ENCODE measurements at regions not wholly inside any gene's neighbourhood (a gene's known extent, or its start where the extent isn't known, plus 50 kb on each side); places are given as distances from the start of the nearest gene placed in this dataset.

GRCh38 chr4:11608992-11609391, 180.3 kb upstream of the HS3ST1 start:
- DNase-seq = no peak

DNA sequence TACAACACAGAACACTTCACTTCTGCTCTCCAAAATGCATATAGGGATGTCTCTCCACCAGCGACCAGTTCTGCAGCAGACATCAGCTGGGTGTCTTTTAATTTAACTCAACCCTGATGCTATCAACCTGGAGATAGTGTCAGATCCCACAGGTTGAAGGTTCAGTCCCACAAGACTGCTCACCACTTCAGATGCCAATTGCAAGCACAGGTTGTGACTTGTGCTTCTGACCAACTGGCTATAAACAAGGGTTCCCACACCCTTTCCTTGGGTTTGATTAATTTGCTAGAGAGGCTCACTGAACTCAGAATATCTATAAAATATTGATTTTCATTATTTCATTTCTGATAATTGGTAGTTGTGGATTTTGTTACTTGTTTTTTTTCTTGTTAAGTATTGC, 177.4 kb upstream of the HS3ST1 start:
- no peak for DNase-seq

DNA sequence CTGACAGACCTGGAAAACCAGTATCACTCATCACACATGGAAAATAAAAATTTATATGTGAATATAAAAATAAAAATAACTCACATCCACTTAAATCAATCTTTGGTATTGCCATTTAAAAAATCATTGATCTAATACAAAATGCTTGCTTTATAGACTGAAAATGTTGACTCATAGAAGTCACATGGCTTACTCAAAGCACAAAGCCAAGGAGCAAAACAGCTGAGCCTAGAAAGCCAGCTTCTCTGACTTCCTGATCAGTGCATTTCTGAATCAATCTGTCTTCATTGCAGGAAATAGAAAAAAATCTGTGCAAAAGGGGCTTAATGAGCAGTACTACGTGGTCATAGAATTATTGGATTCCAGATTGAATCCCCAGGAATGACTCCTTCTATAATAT, 176.9 kb upstream of the HS3ST1 start:
- no peak for DNase-seq

GRCh38 chr4:11604821-11605220, 176.1 kb upstream of the HS3ST1 start:
- no peak for DNase-seq

DNA sequence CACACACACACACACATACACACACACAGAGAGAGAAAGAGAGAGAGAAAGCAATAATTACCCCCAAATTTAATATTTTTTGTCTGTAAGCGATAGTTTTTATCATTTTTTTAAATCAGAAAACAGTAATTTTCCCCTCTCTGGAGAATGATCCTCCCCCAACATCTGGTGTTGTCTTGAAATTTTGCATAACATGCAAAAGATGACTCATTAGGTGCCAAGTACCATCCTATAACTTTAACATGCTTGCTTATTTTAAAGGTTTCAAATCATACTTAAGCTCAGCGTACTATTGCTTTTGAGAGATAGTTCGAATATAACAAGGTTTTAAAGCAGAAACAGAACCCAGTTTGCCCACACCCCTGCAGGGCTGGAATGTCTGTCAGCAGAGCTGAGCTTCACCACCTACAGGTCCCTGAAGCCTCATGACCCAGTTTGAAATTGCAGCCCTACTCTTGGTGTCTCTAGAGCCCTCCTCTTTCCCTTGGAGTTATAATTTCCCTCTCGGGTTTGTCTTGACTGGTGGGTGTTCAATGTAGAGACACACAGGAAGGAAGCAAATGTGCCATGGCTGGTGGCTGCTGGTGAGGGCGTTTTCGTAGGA, 175.0 kb upstream of the HS3ST1 start:
- no peak for DNase-seq

- no peak for DNase-seq
Measured at GRCh38 chr4:11602606-11603340, 174.1 kb upstream of the HS3ST1 start.

- no peak for DNase-seq
Measured at GRCh38 chr4:11599064-11599463, 170.4 kb upstream of the HS3ST1 start.

- DNase-seq = no peak
Measured at GRCh38 chr4:11598591-11598990, 169.9 kb upstream of the HS3ST1 start.

DNA sequence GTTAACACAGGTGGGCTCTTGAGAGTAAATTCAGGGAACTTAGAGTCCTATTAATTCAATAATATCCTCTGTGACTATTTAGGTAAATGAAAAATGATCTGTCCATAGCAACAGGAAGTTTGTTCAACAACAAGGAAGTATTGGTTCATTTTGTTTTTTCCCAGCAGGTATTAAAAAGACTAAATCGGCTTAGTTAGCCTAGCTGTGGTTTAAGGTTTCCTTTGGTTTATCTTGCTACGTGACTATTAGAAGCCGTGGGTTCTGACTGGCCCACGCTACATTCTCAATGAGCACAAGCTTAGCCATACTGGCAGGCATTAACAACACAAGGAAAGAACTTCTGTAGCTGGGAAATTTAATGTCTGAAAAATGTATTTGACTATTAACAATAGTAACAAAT, 168.8 kb upstream of the HS3ST1 start:
- DNase-seq = no peak

- no peak for DNase-seq
Measured at GRCh38 chr4:11596989-11597388, 168.3 kb upstream of the HS3ST1 start.

GRCh38 chr4:11593576-11594116, 165.0 kb upstream of the HS3ST1 start:
- DNase-seq = no peak

DNA sequence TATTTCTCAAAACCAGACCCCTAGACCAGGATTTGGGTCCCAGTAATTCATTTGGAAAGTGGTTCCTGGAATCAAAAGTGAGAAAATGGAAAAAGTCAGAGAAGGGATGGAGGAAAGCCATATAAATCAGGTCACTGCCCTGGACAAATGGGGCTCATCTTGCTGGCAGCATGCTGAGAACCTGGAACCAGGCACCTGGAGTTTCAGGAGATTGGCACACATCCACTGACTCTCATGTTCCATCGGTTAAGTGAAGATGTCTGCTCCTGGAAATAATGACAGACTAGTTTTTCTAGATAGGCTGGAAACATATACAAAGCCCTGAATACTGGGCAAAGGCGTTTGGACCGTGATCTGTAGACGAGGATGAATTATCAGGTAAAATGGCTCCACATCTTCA, 163.6 kb upstream of the HS3ST1 start:
- DNase-seq = no peak

DNA sequence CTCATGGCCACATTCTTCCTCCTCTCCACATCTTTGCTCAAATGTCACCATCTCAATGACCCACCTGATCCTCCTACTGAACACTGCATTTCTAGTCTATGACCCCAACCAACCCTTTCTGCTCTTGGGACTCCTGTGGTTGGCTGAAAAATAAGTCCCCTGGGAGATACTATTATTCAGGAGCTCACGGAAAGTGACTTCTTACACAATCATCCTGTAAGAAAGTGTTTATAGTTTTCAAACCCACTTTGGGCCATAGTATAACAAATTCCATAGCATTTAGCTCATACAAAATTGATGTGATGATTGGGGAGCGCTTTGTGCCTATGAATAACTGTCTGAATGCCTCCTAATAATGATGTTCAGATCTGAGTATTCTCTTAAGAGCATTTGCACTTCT, 161.4 kb upstream of the HS3ST1 start:
- DNase-seq = no peak

- DNase-seq = no peak
Measured at GRCh38 chr4:11589676-11590075, 161.0 kb upstream of the HS3ST1 start.

DNA sequence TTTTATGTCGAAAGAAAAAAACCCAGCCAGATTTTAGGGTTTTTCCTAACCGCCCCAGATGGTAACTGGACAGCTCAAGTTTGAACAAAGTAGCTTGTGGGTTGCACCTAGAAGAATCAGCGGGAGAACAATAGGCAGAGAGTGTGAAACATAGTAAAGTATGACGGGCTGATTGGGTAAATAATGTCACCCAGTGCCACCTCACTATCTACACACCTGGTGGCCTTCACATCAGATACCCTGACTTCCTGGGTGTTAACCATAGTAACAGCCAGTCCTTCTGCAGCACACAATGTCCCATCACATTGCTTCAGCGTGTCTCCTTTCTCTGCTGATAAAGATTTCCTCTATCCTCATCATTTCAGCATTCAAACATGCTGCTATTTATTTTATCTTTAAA, 159.1 kb upstream of the HS3ST1 start:
- no peak for DNase-seq

DNA sequence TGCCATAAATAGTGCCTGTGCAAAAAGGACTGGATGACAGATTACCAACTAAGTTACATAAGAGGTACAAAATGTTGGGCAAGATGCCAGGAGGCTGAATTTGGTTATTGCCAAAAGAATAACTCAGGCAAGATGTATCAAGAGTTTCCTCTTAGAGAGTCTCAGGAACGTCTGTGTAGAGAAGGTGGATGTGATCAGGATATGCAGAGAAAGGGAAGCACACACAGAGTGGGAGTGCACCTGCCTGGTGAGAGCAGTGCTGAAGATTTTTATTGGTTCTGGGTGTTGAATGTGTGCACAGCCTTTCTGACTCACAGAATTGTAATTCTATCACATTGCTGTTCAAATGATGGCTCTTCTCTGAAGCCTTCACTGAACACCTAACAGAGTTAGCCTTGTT, 156.8 kb upstream of the HS3ST1 start:
- DNase-seq = no peak

GRCh38 chr4:11568511-11568910, 139.8 kb upstream of the HS3ST1 start:
- no peak for DNase-seq

- DNase-seq = no peak
Measured at GRCh38 chr4:11566444-11567022, 137.8 kb upstream of the HS3ST1 start.

GRCh38 chr4:11565899-11566298, 137.2 kb upstream of the HS3ST1 start:
- DNase-seq = no peak

- no peak for DNase-seq
Measured at GRCh38 chr4:11565213-11565612, 136.5 kb upstream of the HS3ST1 start.

- DNase-seq = no peak
Measured at GRCh38 chr4:11564021-11564420, 135.3 kb upstream of the HS3ST1 start.

DNA sequence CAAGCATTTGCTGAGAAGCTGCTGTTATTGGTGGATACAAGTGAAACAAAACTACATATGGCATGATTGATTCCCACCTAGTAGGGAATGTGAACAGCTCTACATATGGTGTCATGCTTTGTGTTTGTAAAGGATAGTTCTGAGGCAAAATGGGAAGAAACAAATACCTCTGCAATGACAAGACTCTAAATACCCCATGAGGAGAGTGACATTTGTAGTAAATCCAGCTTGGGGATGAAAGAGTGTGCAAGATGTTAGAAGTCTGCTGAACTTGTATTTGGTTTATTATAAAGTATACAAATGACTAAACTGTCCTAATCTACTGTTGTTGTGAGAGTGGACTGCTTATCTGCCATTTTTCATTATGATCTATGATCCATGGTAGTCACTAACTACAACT, 120.8 kb upstream of the HS3ST1 start:
- DNase-seq = no peak

DNA sequence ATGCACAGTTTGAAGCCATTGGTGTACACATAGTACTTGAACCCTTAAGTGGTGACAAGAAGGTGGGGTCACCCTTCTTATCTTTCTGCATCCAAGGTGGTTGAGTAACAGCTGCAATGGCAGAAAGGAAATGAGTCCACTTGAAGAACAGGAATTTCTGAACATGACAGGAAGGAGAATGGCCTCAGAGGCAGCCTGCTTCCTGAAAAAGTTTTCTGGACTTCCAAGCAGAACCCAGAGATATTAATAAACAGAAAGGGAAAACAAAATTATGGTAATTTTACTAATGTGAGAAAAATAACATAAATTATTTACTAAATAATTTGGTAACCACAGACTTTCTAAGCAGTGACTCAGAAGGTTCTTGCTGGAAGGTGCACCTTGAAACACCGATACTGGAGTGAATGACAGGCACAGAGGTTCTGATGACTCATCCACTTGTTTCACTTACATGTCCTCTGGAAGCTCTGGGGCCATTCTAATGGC, 119.9 kb upstream of the HS3ST1 start:
- DNase-seq = no peak

Data from activated CD4-positive, alpha-beta T cell treated with anti-CD3 and anti-CD28 coated beads, Interleukin-2, amount 50 U/mL, for 48 hours (primary cell).